Gastrocnemius medialis (tissue), 4 donors: ENCODE measurements at regions not wholly inside any gene's neighbourhood (a gene's known extent, or its start where the extent isn't known, plus 50 kb on each side); places are given as distances from the start of the nearest gene placed in this dataset.

Experiments
- ATAC-seq, 2 donors: fragments of 150-250 bp; one replicate each; pipeline ENCODE4 v1.9.1; 2016
- DNase-seq, 2 donors: peaks; one replicate each; pipeline ENCODE4 v3.0.0-alpha.2; 2019
- H3K27ac ChIP-seq, 4 donors: fragments of 200-600 bp; sonication (generic); 1 replicate in 1 of 4; 2 replicates in 3 of 4; pipeline ENCODE4 v1.5.1; 2016 to 2018; ENCODE audit warnings: mild to moderate bottlenecking in 2 of 4, moderate library complexity in 1 of 4
- H3K27me3 ChIP-seq, 3 donors: fragments of 200-600 bp; sonication (generic) in 2 of 3; 1 replicate in 1 of 3; 2 replicates in 2 of 3; pipeline versions ENCODE4 v1.5.1 to v1.6.0; 2016 to 2019; ENCODE audit warnings: mild to moderate bottlenecking in 1 of 3, moderate library complexity in 1 of 3
- H3K36me3 ChIP-seq, 2 donors: fragments of 200-600 bp; sonication (generic) in 1 of 2; one replicate each; pipeline ENCODE4 v1.5.1; 2017 to 2018
- H3K4me1 ChIP-seq, 2 donors: fragments of 200-600 bp; sonication (generic) in 1 of 2; one replicate each; pipeline ENCODE4 v1.5.1; 2016 to 2017; ENCODE audit warnings: mild to moderate bottlenecking in 2 of 2
- H3K4me3 ChIP-seq, 4 donors: fragments of 200-600 bp; sonication (generic) in 3 of 4; 1 replicate in 1 of 4; 2 replicates in 3 of 4; pipeline ENCODE4 v1.5.1; 2016 to 2019; ENCODE audit warnings: mild to moderate bottlenecking in 2 of 4
- H3K9me3 ChIP-seq, 3 donors: fragments of 200-600 bp; sonication (generic) in 2 of 3; 1 replicate in 1 of 3; 2 replicates in 2 of 3; pipeline ENCODE4 v1.5.1; 2016 to 2019
- CTCF ChIP-seq, 5 experiments: fragments of 450-650 bp in 3 of 5; fragments of 200-600 bp in 2 of 5; sonication (generic) in 2 of 5; IDR thresholded peaks in 4 of 5; conservative IDR thresholded peaks in 1 of 5; 1 replicate in 4 of 5; 2 replicates in 1 of 5; pipeline ENCODE4 v1.5.1; 2016 to 2019; ENCODE audit warnings: antibody characterized with exemption in 5 of 5, mild to moderate bottlenecking in 3 of 5, moderate library complexity in 3 of 5
- POLR2A ChIP-seq, 2 donors: fragments of 450-650 bp; IDR thresholded peaks; one replicate each; pipeline ENCODE4 v1.6.1; 2017; ENCODE audit warnings: antibody characterized with exemption in 2 of 2, mild to moderate bottlenecking in 2 of 2, moderate library complexity in 2 of 2
- in situ Hi-C, 4 donors: fragments of 200-750 bp; cut with MboI; loops; one replicate each; pipeline versions ENCODE4 v1.15.0 to v1.8.0; 2017; ENCODE audit warnings: low sequenced_read_pairs in 4 of 4
- intact Hi-C: fragments of 100-400 bp; cut with DNase I; formaldehyde crosslinking; loops from one replicate; pipeline ENCODE4 v1.15.1; 2023; ENCODE audit warnings: low total_unique reads

GRCh38 chr9:32866273-32866672 is 82.9 kb downstream of the TMEM215 start:
- Histone ChIP-seq H3K27me3 (no peaks in the 10 kb centered on the region), H3K4me3 (no peak overlapping the region), H3K9me3 (no peaks in the 10 kb centered on the region), H3K27ac (no peak overlapping the region), H3K4me1 (peaks cover 9 to 14% of the 10 kb centered on the region in 2 donors), H3K36me3 (no peaks in the 10 kb centered on the region)
- TF ChIP-seq POLR2A (IDR thresholded peaks at IDR 0.05) = no peak
- ATAC-seq (no peak), DNase-seq (no peak)
- in situ Hi-C loops (loop anchor here in 1 of 4 donors (25.0 kb wide), 1 partner anchor 96 kb away; no protein-coding TSS in a partner anchor), intact Hi-C loops (no loop called here)

GRCh38 chr9:32867026-32867425 is 83.7 kb downstream of the TMEM215 start:
- TF ChIP-seq POLR2A (IDR thresholded peaks at IDR 0.05) = no peak
- TF ChIP-seq CTCF (IDR thresholded peaks at IDR 0.05 in 4 of 5, conservative IDR thresholded peaks at IDR 0.05 in 1 of 5) = no peak
- no peaks in the 10 kb centered on the region for H3K9me3 ChIP-seq
- H3K27ac ChIP-seq = no peak overlapping the region
- intact Hi-C loops = no loop called here
- DNase-seq (no peak), ATAC-seq (no peak)
- in situ Hi-C loops = loop anchor here in 1 of 4 donors (25.0 kb wide), 1 partner anchor 95 kb away; no protein-coding TSS in a partner anchor
- H3K4me1 ChIP-seq = peaks cover 9 to 14% of the 10 kb centered on the region in 2 donors
- H3K36me3 ChIP-seq = no peaks in the 10 kb centered on the region
- no peak overlapping the region for H3K4me3 ChIP-seq
- no peaks in the 10 kb centered on the region for H3K27me3 ChIP-seq

- in situ Hi-C loops = loop anchor here in 1 of 4 donors (25.0 kb wide), 1 partner anchor 95 kb away; no protein-coding TSS in a partner anchor
- H3K27me3 ChIP-seq = no peaks in the 10 kb centered on the region
- intact Hi-C loops = no loop called here
- peaks cover 9 to 14% of the 10 kb centered on the region in 2 donors for H3K4me1 ChIP-seq
- DNase-seq = peak; percentile 18 to 34
- peak; percentile 87 to 89 for ATAC-seq
- TF ChIP-seq CTCF (IDR thresholded peaks at IDR 0.05 in 4 of 5, conservative IDR thresholded peaks at IDR 0.05 in 1 of 5) (no peak), POLR2A (IDR thresholded peaks at IDR 0.05) (no peak)
- H3K27ac ChIP-seq = peak overlapping the region in 1 of 4 donors; percentile 27
- no peak overlapping the region for H3K4me3 ChIP-seq
- no peaks in the 10 kb centered on the region for H3K36me3 ChIP-seq
- no peaks in the 10 kb centered on the region for H3K9me3 ChIP-seq
Measured at GRCh38 chr9:32867601-32868204, 84.4 kb downstream of the TMEM215 start.

- ATAC-seq (no peak), DNase-seq (no peak)
- in situ Hi-C loops = loop anchor here in 1 of 4 donors (25.0 kb wide), 1 partner anchor 93 kb away; no protein-coding TSS in a partner anchor
- Histone ChIP-seq H3K36me3 (no peaks in the 10 kb centered on the region), H3K27me3 (no peaks in the 10 kb centered on the region), H3K9me3 (no peaks in the 10 kb centered on the region), H3K4me3 (no peak overlapping the region), H3K27ac (no peak overlapping the region), H3K4me1 (peaks cover 9 to 14% of the 10 kb centered on the region in 2 donors)
- TF ChIP-seq POLR2A (IDR thresholded peaks at IDR 0.05) = no peak
- no peak for TF ChIP-seq CTCF (IDR thresholded peaks at IDR 0.05 in 4 of 5, conservative IDR thresholded peaks at IDR 0.05 in 1 of 5)
- intact Hi-C loops = no loop called here
Measured at GRCh38 chr9:32869404-32869803, 86.1 kb downstream of the TMEM215 start.

- H3K4me1 ChIP-seq = peaks cover 28 to 33% of the 10 kb centered on the region in 2 donors
- DNase-seq (no peak), ATAC-seq (no peak)
- no peaks in the 10 kb centered on the region for H3K36me3 ChIP-seq
- in situ Hi-C loops = loop anchor here in 1 of 4 donors (25.0 kb wide), 1 partner anchor 89 kb away; no protein-coding TSS in a partner anchor
- TF ChIP-seq POLR2A (IDR thresholded peaks at IDR 0.05) (no peak), CTCF (IDR thresholded peaks at IDR 0.05 in 4 of 5, conservative IDR thresholded peaks at IDR 0.05 in 1 of 5) (no peak)
- no peaks in the 10 kb centered on the region for H3K9me3 ChIP-seq
- intact Hi-C loops = no loop called here
- H3K27ac ChIP-seq = no peak overlapping the region
- H3K27me3 ChIP-seq = no peaks in the 10 kb centered on the region
- no peak overlapping the region for H3K4me3 ChIP-seq
Measured at GRCh38 chr9:32873131-32873530, 89.8 kb downstream of the TMEM215 start.
